ENCODE measurements at regions not wholly inside any gene's neighbourhood (a gene's known extent, or its start where the extent isn't known, plus 50 kb on each side); places are given as distances from the start of the nearest gene placed in this dataset.

DNA sequence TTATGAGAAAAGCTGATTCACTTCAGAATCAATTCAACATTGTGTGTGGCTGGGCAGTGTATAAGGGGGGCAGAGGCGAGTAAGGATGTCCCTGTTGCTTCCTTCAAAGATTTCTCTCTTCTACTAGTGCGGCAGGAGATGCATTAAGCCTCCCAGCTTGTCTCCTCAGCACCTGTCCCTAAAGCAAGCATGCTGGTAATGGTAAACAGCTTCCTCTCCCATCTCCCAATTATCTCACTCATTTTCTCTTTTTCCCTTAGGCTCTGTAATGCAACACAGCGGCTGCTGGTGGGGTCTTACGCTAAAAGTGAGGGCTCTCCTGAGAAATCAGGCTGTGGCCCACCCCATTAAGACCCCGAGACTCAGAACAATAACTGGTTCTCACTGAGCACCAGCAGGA lies 306.4 kb upstream of the ROPN1 start:
- TF ChIP-seq, protein P1, sequence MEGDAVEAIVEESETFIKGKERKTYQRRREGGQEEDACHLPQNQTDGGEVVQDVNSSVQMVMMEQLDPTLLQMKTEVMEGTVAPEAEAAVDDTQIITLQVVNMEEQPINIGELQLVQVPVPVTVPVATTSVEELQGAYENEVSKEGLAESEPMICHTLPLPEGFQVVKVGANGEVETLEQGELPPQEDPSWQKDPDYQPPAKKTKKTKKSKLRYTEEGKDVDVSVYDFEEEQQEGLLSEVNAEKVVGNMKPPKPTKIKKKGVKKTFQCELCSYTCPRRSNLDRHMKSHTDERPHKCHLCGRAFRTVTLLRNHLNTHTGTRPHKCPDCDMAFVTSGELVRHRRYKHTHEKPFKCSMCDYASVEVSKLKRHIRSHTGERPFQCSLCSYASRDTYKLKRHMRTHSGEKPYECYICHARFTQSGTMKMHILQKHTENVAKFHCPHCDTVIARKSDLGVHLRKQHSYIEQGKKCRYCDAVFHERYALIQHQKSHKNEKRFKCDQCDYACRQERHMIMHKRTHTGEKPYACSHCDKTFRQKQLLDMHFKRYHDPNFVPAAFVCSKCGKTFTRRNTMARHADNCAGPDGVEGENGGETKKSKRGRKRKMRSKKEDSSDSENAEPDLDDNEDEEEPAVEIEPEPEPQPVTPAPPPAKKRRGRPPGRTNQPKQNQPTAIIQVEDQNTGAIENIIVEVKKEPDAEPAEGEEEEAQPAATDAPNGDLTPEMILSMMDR (IDR thresholded peaks at IDR 0.05), result no peak
- no peak for TF ChIP-seq POLR2AphosphoS5 (IDR thresholded peaks at IDR 0.05; ENCODE audit: low read depth, low read length)
